ENCODE measurements at regions not wholly inside any gene's neighbourhood (a gene's known extent, or its start where the extent isn't known, plus 50 kb on each side); places are given as distances from the start of the nearest gene placed in this dataset.

DNA sequence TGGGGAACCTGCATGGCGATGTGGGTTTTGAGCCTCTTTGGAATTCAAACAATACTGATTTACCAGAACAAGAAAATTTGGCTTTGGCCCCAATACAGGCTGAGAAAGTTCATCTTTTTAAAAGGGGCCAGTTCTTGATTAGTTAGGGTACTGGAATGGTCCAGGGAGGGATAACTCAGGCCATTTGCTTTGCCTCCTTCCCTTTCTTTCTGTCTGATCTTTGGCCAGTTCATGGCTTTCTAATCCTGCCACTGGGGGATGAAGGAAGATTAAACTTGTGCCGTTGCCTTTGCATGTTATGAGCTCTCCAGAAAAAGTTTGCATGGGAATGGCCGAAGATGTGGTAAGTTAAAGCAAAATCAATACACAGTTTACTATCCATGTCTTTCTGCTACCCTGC lies 78.4 kb downstream of the ADAMTS15 start:
- Mint-ChIP-seq H3K4me1 (no peaks in the 10 kb centered on the region), H3K27ac (no peak overlapping the region), H3K36me3 (ENCODE audit: low read depth) (no peaks in the 10 kb centered on the region), H3K4me3 (no peak overlapping the region), H3K27me3 (peaks cover 4% of the 10 kb centered on the region), H3K9me3 (no peaks in the 10 kb centered on the region)
- intact Hi-C loops (cut with micrococcal nuclease), result no loop called here
- ChIA-PET CTCF (no interaction called here), POLR2A (no interaction called here)
- no peak for ATAC-seq (ENCODE audit: low read depth)
- no peak for DNase-seq
- TF ChIP-seq, protein P1, sequence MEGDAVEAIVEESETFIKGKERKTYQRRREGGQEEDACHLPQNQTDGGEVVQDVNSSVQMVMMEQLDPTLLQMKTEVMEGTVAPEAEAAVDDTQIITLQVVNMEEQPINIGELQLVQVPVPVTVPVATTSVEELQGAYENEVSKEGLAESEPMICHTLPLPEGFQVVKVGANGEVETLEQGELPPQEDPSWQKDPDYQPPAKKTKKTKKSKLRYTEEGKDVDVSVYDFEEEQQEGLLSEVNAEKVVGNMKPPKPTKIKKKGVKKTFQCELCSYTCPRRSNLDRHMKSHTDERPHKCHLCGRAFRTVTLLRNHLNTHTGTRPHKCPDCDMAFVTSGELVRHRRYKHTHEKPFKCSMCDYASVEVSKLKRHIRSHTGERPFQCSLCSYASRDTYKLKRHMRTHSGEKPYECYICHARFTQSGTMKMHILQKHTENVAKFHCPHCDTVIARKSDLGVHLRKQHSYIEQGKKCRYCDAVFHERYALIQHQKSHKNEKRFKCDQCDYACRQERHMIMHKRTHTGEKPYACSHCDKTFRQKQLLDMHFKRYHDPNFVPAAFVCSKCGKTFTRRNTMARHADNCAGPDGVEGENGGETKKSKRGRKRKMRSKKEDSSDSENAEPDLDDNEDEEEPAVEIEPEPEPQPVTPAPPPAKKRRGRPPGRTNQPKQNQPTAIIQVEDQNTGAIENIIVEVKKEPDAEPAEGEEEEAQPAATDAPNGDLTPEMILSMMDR (IDR thresholded peaks at IDR 0.05), result no peak

DNA sequence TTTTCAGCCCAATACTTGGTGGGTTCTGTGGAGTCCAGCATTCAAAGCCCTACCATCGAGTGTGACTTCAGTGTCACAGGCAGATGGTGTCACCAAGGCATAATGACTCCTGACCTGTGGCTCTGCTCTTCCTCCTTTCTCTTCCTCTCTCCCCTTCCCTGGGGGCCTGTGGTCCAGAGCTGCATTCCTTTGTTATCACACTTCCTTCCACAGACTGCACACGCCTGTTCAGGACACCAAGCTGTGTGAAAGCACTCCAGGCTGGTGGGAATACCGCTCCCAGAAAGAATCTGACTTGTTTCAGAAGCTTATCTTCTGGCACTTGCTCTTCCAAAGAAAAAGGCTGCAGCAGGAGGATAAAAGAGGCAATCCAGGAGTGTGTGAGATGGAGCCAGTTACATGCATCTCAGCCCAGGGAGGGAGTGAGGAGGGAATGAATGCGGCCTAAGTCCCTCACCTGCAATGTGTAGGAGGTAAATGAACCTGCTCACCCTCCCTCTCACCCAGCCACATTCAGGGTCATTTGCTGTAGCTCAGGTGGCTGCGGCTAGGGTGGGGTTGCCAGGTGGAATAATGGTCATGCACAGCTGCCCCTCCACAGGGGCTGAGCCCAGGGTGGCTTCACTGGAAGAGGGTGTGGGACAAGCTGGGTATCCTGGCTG lies 79.3 kb downstream of the ADAMTS15 start:
- ChIA-PET CTCF (no interaction called here), POLR2A (no interaction called here)
- Mint-ChIP-seq H3K36me3 (ENCODE audit: low read depth) (no peaks in the 10 kb centered on the region), H3K27me3 (peaks cover 5% of the 10 kb centered on the region), H3K9me3 (no peaks in the 10 kb centered on the region), H3K4me1 (no peaks in the 10 kb centered on the region), H3K27ac (no peak overlapping the region), H3K4me3 (no peak overlapping the region)
- DNase-seq, result no peak
- no peak for ATAC-seq (ENCODE audit: low read depth)
- intact Hi-C loops (cut with micrococcal nuclease), result no loop called here
- TF ChIP-seq, protein P1 (IDR thresholded peaks at IDR 0.05), result no peak

DNA sequence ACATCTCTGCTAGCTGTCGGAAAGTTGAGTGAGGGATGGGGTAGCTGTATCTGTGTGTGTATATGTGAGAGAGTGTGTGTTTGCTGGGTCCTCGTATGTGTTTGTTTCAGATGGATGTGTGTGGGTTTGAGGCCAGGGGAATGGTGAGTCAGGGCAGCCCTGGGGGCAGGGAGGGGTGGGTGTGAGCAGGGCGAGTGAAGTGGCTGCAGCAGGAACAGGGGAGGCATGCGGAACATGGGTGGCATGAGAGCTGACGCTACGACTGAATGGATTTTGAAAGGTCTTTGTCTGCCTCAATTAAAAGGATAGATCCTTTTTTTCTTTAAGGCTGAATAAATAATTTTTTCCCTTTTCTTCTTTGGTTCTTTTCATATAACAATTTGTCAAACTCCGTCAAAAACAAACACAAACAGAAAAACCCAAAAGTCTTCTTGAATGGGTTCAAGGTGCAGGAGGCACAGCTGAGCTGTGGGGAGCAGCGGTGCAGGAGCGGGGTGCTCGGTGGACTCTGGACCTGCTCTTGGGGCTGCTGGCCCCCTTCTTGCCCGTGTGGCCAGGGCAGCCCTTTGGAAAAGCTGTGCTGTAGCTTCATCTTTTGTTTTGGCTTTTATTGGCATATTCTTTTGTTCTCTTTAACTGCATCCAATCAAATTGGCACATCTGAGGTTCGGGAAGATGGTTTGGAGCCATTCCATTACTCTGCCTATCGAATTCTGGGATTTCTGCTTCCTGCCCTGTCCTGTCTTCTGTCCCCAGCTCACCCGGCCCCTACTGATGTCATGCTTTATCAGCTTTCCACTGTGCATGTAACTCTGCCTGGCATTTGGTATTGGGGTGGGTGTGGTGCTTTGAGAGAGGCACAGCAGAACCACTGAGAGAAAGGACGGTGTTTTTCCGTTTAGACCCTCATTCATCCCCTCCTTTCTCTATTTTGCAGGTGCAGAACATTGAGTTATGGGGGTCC lies 80.1 kb downstream of the ADAMTS15 start:
- no peak for ATAC-seq (ENCODE audit: low read depth)
- ChIA-PET POLR2A (no interaction called here), CTCF (no interaction called here)
- Mint-ChIP-seq H3K27me3 (peaks cover 2% of the 10 kb centered on the region), H3K4me1 (no peaks in the 10 kb centered on the region), H3K27ac (no peak overlapping the region), H3K9me3 (no peaks in the 10 kb centered on the region), H3K4me3 (no peak overlapping the region), H3K36me3 (ENCODE audit: low read depth) (no peaks in the 10 kb centered on the region)
- intact Hi-C loops (cut with micrococcal nuclease), result no loop called here
- TF ChIP-seq, protein P1 (IDR thresholded peaks at IDR 0.05), result no peak
- DNase-seq, result no peak

DNA sequence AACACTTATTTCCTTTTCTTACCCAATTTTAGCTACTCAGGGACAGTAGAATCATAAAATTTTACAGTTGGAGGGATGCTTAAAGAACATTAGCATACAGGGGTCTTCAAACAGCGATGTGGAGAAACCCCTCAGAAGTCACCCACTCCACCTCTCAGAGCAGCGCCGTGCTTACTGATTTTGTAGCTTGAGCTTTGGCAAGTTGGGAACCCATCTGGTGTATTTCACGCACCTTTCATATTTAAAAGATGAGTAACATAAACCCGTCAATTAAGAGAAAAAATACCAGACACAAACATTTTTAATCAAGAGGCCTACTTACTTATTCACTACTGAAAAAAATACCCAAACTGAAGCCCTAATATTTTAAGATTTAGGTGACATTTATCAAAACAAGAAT lies 80.9 kb downstream of the ADAMTS15 start:
- Mint-ChIP-seq H3K4me3 (no peak overlapping the region), H3K36me3 (ENCODE audit: low read depth) (no peaks in the 10 kb centered on the region), H3K27me3 (peaks cover 2% of the 10 kb centered on the region), H3K9me3 (no peaks in the 10 kb centered on the region), H3K27ac (no peak overlapping the region), H3K4me1 (no peaks in the 10 kb centered on the region)
- TF ChIP-seq, protein P1 (IDR thresholded peaks at IDR 0.05), result no peak
- POLR2A ChIA-PET, result no interaction called here
- CTCF ChIA-PET, result no interaction called here
- ATAC-seq (ENCODE audit: low read depth) (no peak), DNase-seq (no peak)
- intact Hi-C loops (cut with micrococcal nuclease), result no loop called here

DNA sequence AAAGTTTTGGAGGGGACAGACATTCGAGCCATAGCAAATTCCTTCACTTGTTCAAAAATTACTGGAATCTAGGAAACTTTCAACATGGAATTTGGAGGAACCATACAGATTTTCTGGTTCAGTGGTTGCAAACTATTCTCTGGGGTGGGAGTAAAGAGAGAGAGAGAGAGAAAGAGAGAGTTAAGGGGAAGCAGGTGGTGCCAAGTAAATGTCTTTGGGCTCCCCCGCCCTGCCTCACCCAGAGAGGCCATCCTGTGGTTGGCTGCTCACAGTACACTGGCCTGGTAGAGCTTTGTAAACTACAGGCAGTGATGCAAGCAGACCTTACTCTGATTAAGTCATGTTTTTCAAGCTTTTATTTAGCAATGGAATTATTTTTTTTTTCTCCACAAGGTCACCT lies 82.6 kb downstream of the ADAMTS15 start:
- intact Hi-C loops (cut with micrococcal nuclease), result no loop called here
- ChIA-PET POLR2A (no interaction called here), CTCF (no interaction called here)
- TF ChIP-seq, protein P1 (IDR thresholded peaks at IDR 0.05), result no peak
- no peak for ATAC-seq (ENCODE audit: low read depth)
- Mint-ChIP-seq H3K27ac (no peak overlapping the region), H3K4me1 (no peaks in the 10 kb centered on the region), H3K36me3 (ENCODE audit: low read depth) (no peaks in the 10 kb centered on the region), H3K27me3 (peaks cover 2% of the 10 kb centered on the region), H3K4me3 (no peak overlapping the region), H3K9me3 (no peaks in the 10 kb centered on the region)
- DNase-seq, result no peak

Data from activated B cell treated with CpG ODN at 0.5 μM for 24 hours (primary cell).